ENCODE measurements at regions not wholly inside any gene's neighbourhood (a gene's known extent, or its start where the extent isn't known, plus 50 kb on each side); places are given as distances from the start of the nearest gene placed in this dataset.
"Not testable (repeated sequence)": the region's sequence is repeated elsewhere in the genome, so short reads cannot be mapped to it uniquely, and the experiment has no call there.

DNA sequence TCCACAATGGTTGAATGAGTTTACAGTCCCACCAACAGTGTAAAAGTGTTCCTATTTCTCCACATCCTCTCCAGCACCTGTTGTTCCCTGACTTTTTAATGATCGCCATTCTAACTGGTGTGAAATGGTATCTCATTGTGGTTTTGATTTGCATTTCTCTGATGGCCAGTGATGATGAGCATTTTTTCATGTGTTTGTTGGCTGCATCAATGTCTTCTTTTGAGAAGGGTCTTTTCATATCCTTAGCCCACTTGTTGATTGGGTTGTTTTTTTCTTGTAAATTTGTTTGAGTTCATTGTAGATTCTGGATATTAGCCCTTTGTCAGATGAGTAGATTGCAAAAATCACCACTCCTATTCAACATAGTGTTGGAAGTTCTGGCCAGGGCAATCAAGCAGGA, 287.6 kb upstream of the RASGRP1 start:
- TF ChIP-seq YY1 (IDR thresholded peaks at IDR 0.05; ENCODE audit: insufficient read depth, insufficient read length); SUZ12 (IDR thresholded peaks at IDR 0.05; ENCODE audit: extremely low read depth, insufficient read depth, insufficient read length): not testable (repeated sequence)
